ENCODE measurements at regions not wholly inside any gene's neighbourhood (a gene's known extent, or its start where the extent isn't known, plus 50 kb on each side); places are given as distances from the start of the nearest gene placed in this dataset.

GRCh38 chr10:4006858-4007257 is 221.8 kb upstream of the KLF6 start:
- H3K4me1 Mint-ChIP-seq, result peaks cover 12% of the 10 kb centered on the region
- POLR2A ChIA-PET, result no interaction called here

GRCh38 chr10:4006051-4006450 is 221.0 kb upstream of the KLF6 start:
- POLR2A ChIA-PET, result no interaction called here
- H2AFZ ChIP-seq (ENCODE audit: insufficient read depth, low read depth, low read length, poor library complexity, severe bottlenecking), result no peak overlapping the region
- Mint-ChIP-seq H3K9me3 (ENCODE audit: insufficient read depth) (peaks cover 5% of the 10 kb centered on the region), H3K27me3 (no peaks in the 10 kb centered on the region), H3K27ac (no peak overlapping the region), H3K4me1 (peaks cover 12% of the 10 kb centered on the region), H3K4me3 (no peak overlapping the region)
- DNase-seq, result peak; percentile 20
- no peak for ATAC-seq (ENCODE audit: low read depth)
- no peak overlapping the region for H3K9ac ChIP-seq (ENCODE audit: low read length)
- H3K4me2 ChIP-seq (replicated peaks; ENCODE audit: low read depth, low read length, poor library complexity, severe bottlenecking), result no peak overlapping the region
- no peak overlapping the region for H3K27ac ChIP-seq (ENCODE audit: low read length in 2 of 2)
- no peaks in the 10 kb centered on the region for H3K9me3 ChIP-seq (ENCODE audit: control extremely low read depth in 1 of 3, control insufficient read depth in 2 of 3, insufficient read depth in 1 of 3, low read length in 2 of 3)
- peaks cover 5 to 6% of the 10 kb centered on the region in 2 donors for H3K4me1 ChIP-seq (ENCODE audit: control insufficient read depth in 2 of 2, insufficient read depth in 2 of 2, low read length in 2 of 2)
- CTCF ChIA-PET, result no interaction called here
- H4K20me1 ChIP-seq (ENCODE audit: control insufficient read depth, insufficient read depth, low read length, poor library complexity, severe bottlenecking), result no peaks in the 10 kb centered on the region
- H3K27me3 ChIP-seq (replicated peaks in 1 of 4; ENCODE audit: control extremely low read depth in 1 of 4, control insufficient read depth in 3 of 4, insufficient read depth in 4 of 4, low read length in 3 of 4), result no peaks in the 10 kb centered on the region
- no peaks in the 10 kb centered on the region for H3K79me2 ChIP-seq (ENCODE audit: control insufficient read depth, insufficient read depth, low read length)
- WGBS (ENCODE audit: insufficient coverage), result 75% methylated on average over 1 of the region's 8 CpGs
- no peaks in the 10 kb centered on the region for H3K36me3 ChIP-seq (replicated peaks in 1 of 2; ENCODE audit: control extremely low read depth in 1 of 2, control insufficient read depth in 1 of 2, extremely low read depth in 1 of 2, insufficient read depth in 2 of 2, low read length in 1 of 2)
- no peak for TF ChIP-seq CTCF (IDR thresholded peaks at IDR 0.05)
- TF ChIP-seq EZH2 (IDR thresholded peaks at IDR 0.05; ENCODE audit: borderline replicate concordance, insufficient read depth, low read depth, low read length, poor library complexity, severe bottlenecking), result no peak
- H3K4me3 ChIP-seq (ENCODE audit: control extremely low read depth in 1 of 5, extremely low read depth in 1 of 5, insufficient read depth in 1 of 5, low read depth in 2 of 5, low read length in 4 of 5), result no peak overlapping the region
- intact Hi-C loops (cut with micrococcal nuclease), result no loop called here

More at GRCh38 chr10:4006858-4007257, 221.8 kb upstream of the KLF6 start:
- Histone ChIP-seq H3K9me3 (ENCODE audit: control extremely low read depth in 1 of 3, control insufficient read depth in 2 of 3, insufficient read depth in 1 of 3, low read length in 2 of 3) (no peaks in the 10 kb centered on the region), H3K79me2 (ENCODE audit: control insufficient read depth, insufficient read depth, low read length) (no peaks in the 10 kb centered on the region), H4K20me1 (ENCODE audit: control insufficient read depth, insufficient read depth, low read length, poor library complexity, severe bottlenecking) (no peaks in the 10 kb centered on the region), H3K9ac (ENCODE audit: low read length) (no peak overlapping the region), H3K4me2 (replicated peaks; ENCODE audit: low read depth, low read length, poor library complexity, severe bottlenecking) (no peak overlapping the region), H3K4me3 (ENCODE audit: control extremely low read depth in 1 of 5, extremely low read depth in 1 of 5, insufficient read depth in 1 of 5, low read depth in 2 of 5, low read length in 4 of 5) (no peak overlapping the region), H3K27ac (ENCODE audit: low read length in 2 of 2) (no peak overlapping the region), H3K36me3 (replicated peaks in 1 of 2; ENCODE audit: control extremely low read depth in 1 of 2, control insufficient read depth in 1 of 2, extremely low read depth in 1 of 2, insufficient read depth in 2 of 2, low read length in 1 of 2) (no peaks in the 10 kb centered on the region), H3K4me1 (ENCODE audit: control insufficient read depth in 2 of 2, insufficient read depth in 2 of 2, low read length in 2 of 2) (peaks cover 5 to 6% of the 10 kb centered on the region in 2 donors), H3K27me3 (replicated peaks in 1 of 4; ENCODE audit: control extremely low read depth in 1 of 4, control insufficient read depth in 3 of 4, insufficient read depth in 4 of 4, low read length in 3 of 4) (no peaks in the 10 kb centered on the region), H2AFZ (ENCODE audit: insufficient read depth, low read depth, low read length, poor library complexity, severe bottlenecking) (no peak overlapping the region)
- Mint-ChIP-seq H3K9me3 (ENCODE audit: insufficient read depth) (peaks cover 5% of the 10 kb centered on the region), H3K27ac (no peak overlapping the region), H3K4me3 (no peak overlapping the region), H3K27me3 (no peaks in the 10 kb centered on the region)
- no peak for TF ChIP-seq EZH2 (IDR thresholded peaks at IDR 0.05; ENCODE audit: borderline replicate concordance, insufficient read depth, low read depth, low read length, poor library complexity, severe bottlenecking)
- TF ChIP-seq CTCF (IDR thresholded peaks at IDR 0.05), result no peak
- intact Hi-C loops (cut with micrococcal nuclease), result no loop called here
- ATAC-seq (ENCODE audit: low read depth), result no peak
- no peak for DNase-seq
- WGBS (ENCODE audit: insufficient coverage), result 90% methylated on average over 2 of the region's 7 CpGs
- CTCF ChIA-PET, result no interaction called here

Data from B cell (primary cell).